Naive thymus-derived CD8-positive, alpha-beta T cell (primary cell): ENCODE measurements at regions not wholly inside any gene's neighbourhood (a gene's known extent, or its start where the extent isn't known, plus 50 kb on each side); places are given as distances from the start of the nearest gene placed in this dataset.

Experiments
- ATAC-seq, 2 donors: fragments of 150-1000 bp; cut with Tn5 transposase in 1 of 2; sonication (Bioruptor Pico), chemical (Tn5 transposase) in 1 of 2; 1 replicate in 1 of 2; 2 replicates in 1 of 2; pipeline ENCODE4 v1.10.0; 2021; ENCODE audit warnings: mild to moderate bottlenecking in 2 of 2, moderate library complexity in 2 of 2
- POLR2A ChIA-PET: fragments of 350-600 bp; sonication (Branson Sonifier 250); formaldehyde crosslinking; loops from one replicate; lab custom pipeline; 2021; ENCODE audit warnings: antibody characterized with exemption; lab: Charles Lee
- DNase-seq, 10 donors: peaks; one replicate each; pipeline versions ENCODE4 v3.0.0 to v3.0.0-alpha.2; 2020 to 2022
- H3K27ac Mint-ChIP-seq, 10 donors: one replicate each; pipeline ENCODE4 v1.8.0; 2020 to 2022; ENCODE audit warnings: mild to moderate bottlenecking in 10 of 10, mixed read lengths in 10 of 10, moderate library complexity in 4 of 10, inconsistent platforms in 1 of 10
- H3K27me3 Mint-ChIP-seq, 5 donors: one replicate each; pipeline ENCODE4 v1.8.0; 2021 to 2022; ENCODE audit warnings: mixed read lengths in 5 of 5
- H3K36me3 Mint-ChIP-seq, 3 donors: one replicate each; pipeline ENCODE4 v1.8.0; 2020 to 2022; ENCODE audit warnings: mixed read lengths in 3 of 3, mild to moderate bottlenecking in 2 of 3, inconsistent platforms in 1 of 3
- H3K4me1 Mint-ChIP-seq, 4 donors: one replicate each; pipeline ENCODE4 v1.8.0; 2021 to 2022; ENCODE audit warnings: mixed read lengths in 4 of 4
- H3K4me3 Mint-ChIP-seq, 10 donors: one replicate each; pipeline ENCODE4 v1.8.0; 2020 to 2022; ENCODE audit warnings: mild to moderate bottlenecking in 10 of 10, mixed read lengths in 10 of 10, moderate library complexity in 6 of 10, inconsistent platforms in 1 of 10
- H3K9me3 Mint-ChIP-seq, 9 donors: one replicate each; pipeline ENCODE4 v1.8.0; 2020 to 2022; ENCODE audit warnings: mixed read lengths in 9 of 9, mild to moderate bottlenecking in 3 of 9, inconsistent platforms in 1 of 9, moderate library complexity in 1 of 9

- no peak for ATAC-seq
- DNase-seq = no peak
- H3K27me3 Mint-ChIP-seq = peaks cover 0 to 4% (median 0%) of the 10 kb centered on the region in 5 donors
- POLR2A ChIA-PET = no interaction called here
- no peaks in the 10 kb centered on the region for H3K36me3 Mint-ChIP-seq
- peaks cover 0 to 6% (median 0%) of the 10 kb centered on the region in 9 donors for H3K9me3 Mint-ChIP-seq
- H3K4me1 Mint-ChIP-seq = no peaks in the 10 kb centered on the region
- no peak overlapping the region for H3K4me3 Mint-ChIP-seq
- no peak overlapping the region for H3K27ac Mint-ChIP-seq
Observed at GRCh38 chr2:56008661-56009431, 85.3 kb upstream of the EFEMP1 start.

GRCh38 chr2:56009758-56010458, 86.3 kb upstream of the EFEMP1 start:
- peaks cover 0 to 4% (median 0%) of the 10 kb centered on the region in 5 donors for H3K27me3 Mint-ChIP-seq
- no peaks in the 10 kb centered on the region for H3K9me3 Mint-ChIP-seq
- H3K27ac Mint-ChIP-seq = no peak overlapping the region
- no peak overlapping the region for H3K4me3 Mint-ChIP-seq
- DNase-seq (no peak), ATAC-seq (no peak)
- no peaks in the 10 kb centered on the region for H3K4me1 Mint-ChIP-seq
- no peaks in the 10 kb centered on the region for H3K36me3 Mint-ChIP-seq
- POLR2A ChIA-PET = no interaction called here

GRCh38 chr2:56011624-56012023, 88.0 kb upstream of the EFEMP1 start:
- no peak overlapping the region for H3K27ac Mint-ChIP-seq
- peaks cover 0 to 7% (median 2%) of the 10 kb centered on the region in 5 donors for H3K27me3 Mint-ChIP-seq
- H3K4me3 Mint-ChIP-seq = no peak overlapping the region
- DNase-seq (no peak), ATAC-seq (no peak)
- H3K36me3 Mint-ChIP-seq = no peaks in the 10 kb centered on the region
- no peaks in the 10 kb centered on the region for H3K9me3 Mint-ChIP-seq
- POLR2A ChIA-PET = no interaction called here
- H3K4me1 Mint-ChIP-seq = no peaks in the 10 kb centered on the region

GRCh38 chr2:56012221-56012765, 88.7 kb upstream of the EFEMP1 start:
- ATAC-seq (no peak), DNase-seq (no peak)
- H3K36me3 Mint-ChIP-seq = no peaks in the 10 kb centered on the region
- no peaks in the 10 kb centered on the region for H3K9me3 Mint-ChIP-seq
- no peak overlapping the region for H3K27ac Mint-ChIP-seq
- peaks cover 0 to 7% (median 2%) of the 10 kb centered on the region in 5 donors for H3K27me3 Mint-ChIP-seq
- POLR2A ChIA-PET = no interaction called here
- no peak overlapping the region for H3K4me3 Mint-ChIP-seq
- no peaks in the 10 kb centered on the region for H3K4me1 Mint-ChIP-seq

GRCh38 chr2:56013475-56013874, 89.9 kb upstream of the EFEMP1 start:
- Mint-ChIP-seq H3K27me3 (peaks cover 0 to 7% (median 2%) of the 10 kb centered on the region in 5 donors), H3K27ac (no peak overlapping the region), H3K4me3 (no peak overlapping the region), H3K4me1 (no peaks in the 10 kb centered on the region), H3K9me3 (no peaks in the 10 kb centered on the region), H3K36me3 (no peaks in the 10 kb centered on the region)
- no peak for DNase-seq
- POLR2A ChIA-PET = no interaction called here
- ATAC-seq = no peak

- H3K4me3 Mint-ChIP-seq = no peak overlapping the region
- POLR2A ChIA-PET = no interaction called here
- no peaks in the 10 kb centered on the region for H3K4me1 Mint-ChIP-seq
- no peak overlapping the region for H3K27ac Mint-ChIP-seq
- DNase-seq = no peak
- no peak for ATAC-seq
- no peaks in the 10 kb centered on the region for H3K9me3 Mint-ChIP-seq
- peaks cover 0 to 7% (median 2%) of the 10 kb centered on the region in 5 donors for H3K27me3 Mint-ChIP-seq
- H3K36me3 Mint-ChIP-seq = no peaks in the 10 kb centered on the region
Observed at GRCh38 chr2:56014046-56014730, 90.6 kb upstream of the EFEMP1 start.

GRCh38 chr2:56015711-56016115, 92.1 kb upstream of the EFEMP1 start:
- peaks cover 0 to 7% (median 2%) of the 10 kb centered on the region in 5 donors for H3K27me3 Mint-ChIP-seq
- no peak overlapping the region for H3K4me3 Mint-ChIP-seq
- POLR2A ChIA-PET = no interaction called here
- ATAC-seq (no peak), DNase-seq (no peak)
- H3K27ac Mint-ChIP-seq = no peak overlapping the region
- no peaks in the 10 kb centered on the region for H3K36me3 Mint-ChIP-seq
- no peaks in the 10 kb centered on the region for H3K4me1 Mint-ChIP-seq
- H3K9me3 Mint-ChIP-seq = no peaks in the 10 kb centered on the region

- H3K9me3 Mint-ChIP-seq = no peaks in the 10 kb centered on the region
- H3K4me3 Mint-ChIP-seq = no peak overlapping the region
- POLR2A ChIA-PET = no interaction called here
- H3K36me3 Mint-ChIP-seq = no peaks in the 10 kb centered on the region
- H3K4me1 Mint-ChIP-seq = no peaks in the 10 kb centered on the region
- ATAC-seq (no peak), DNase-seq (no peak)
- H3K27ac Mint-ChIP-seq = no peak overlapping the region
- peaks cover 0 to 7% (median 0%) of the 10 kb centered on the region in 5 donors for H3K27me3 Mint-ChIP-seq
Observed at GRCh38 chr2:56017784-56018183, 94.2 kb upstream of the EFEMP1 start.

- DNase-seq = no peak
- Mint-ChIP-seq H3K36me3 (no peaks in the 10 kb centered on the region), H3K4me3 (no peak overlapping the region), H3K27me3 (peaks cover 0 to 7% (median 0%) of the 10 kb centered on the region in 5 donors), H3K9me3 (no peaks in the 10 kb centered on the region), H3K27ac (no peak overlapping the region), H3K4me1 (no peaks in the 10 kb centered on the region)
- POLR2A ChIA-PET = no interaction called here
- ATAC-seq = no peak
Observed at GRCh38 chr2:56018267-56018666, 94.7 kb upstream of the EFEMP1 start.

- Mint-ChIP-seq H3K4me3 (no peak overlapping the region), H3K27me3 (peaks cover 0 to 1% (median 0%) of the 10 kb centered on the region in 5 donors), H3K9me3 (peaks cover 0 to 3% (median 0%) of the 10 kb centered on the region in 9 donors), H3K4me1 (no peaks in the 10 kb centered on the region), H3K27ac (no peak overlapping the region), H3K36me3 (no peaks in the 10 kb centered on the region)
- ATAC-seq (no peak), DNase-seq (no peak)
- POLR2A ChIA-PET = no interaction called here
Observed at GRCh38 chr2:56021136-56021474, 97.5 kb upstream of the EFEMP1 start.

- peaks cover 0 to 3% (median 0%) of the 10 kb centered on the region in 9 donors for H3K9me3 Mint-ChIP-seq
- H3K27me3 Mint-ChIP-seq = no peaks in the 10 kb centered on the region
- ATAC-seq = no peak
- DNase-seq = no peak
- no peak overlapping the region for H3K4me3 Mint-ChIP-seq
- no peak overlapping the region for H3K27ac Mint-ChIP-seq
- H3K4me1 Mint-ChIP-seq = no peaks in the 10 kb centered on the region
- no peaks in the 10 kb centered on the region for H3K36me3 Mint-ChIP-seq
- POLR2A ChIA-PET = no interaction called here
Observed at GRCh38 chr2:56021579-56021978, 98.0 kb upstream of the EFEMP1 start.

GRCh38 chr2:56025469-56026193, 102.0 kb upstream of the EFEMP1 start:
- no peaks in the 10 kb centered on the region for H3K36me3 Mint-ChIP-seq
- DNase-seq (no peak), ATAC-seq (no peak)
- H3K9me3 Mint-ChIP-seq = peaks cover 0 to 3% (median 0%) of the 10 kb centered on the region in 9 donors
- no peaks in the 10 kb centered on the region for H3K4me1 Mint-ChIP-seq
- H3K27me3 Mint-ChIP-seq = peaks cover 0 to 1% (median 0%) of the 10 kb centered on the region in 5 donors
- no peak overlapping the region for H3K4me3 Mint-ChIP-seq
- POLR2A ChIA-PET = no interaction called here
- no peak overlapping the region for H3K27ac Mint-ChIP-seq
